SHP77 treated with DMSO at 0.1 percent for 48 hours (cell line): ENCODE measurements at regions not wholly inside any gene's neighbourhood (a gene's known extent, or its start where the extent isn't known, plus 50 kb on each side); places are given as distances from the start of the nearest gene placed in this dataset.

Experiments
- DNase-seq: peaks from one replicate; lab custom pipeline; 2025; lab: John Stamatoyannopoulos, UW

DNA sequence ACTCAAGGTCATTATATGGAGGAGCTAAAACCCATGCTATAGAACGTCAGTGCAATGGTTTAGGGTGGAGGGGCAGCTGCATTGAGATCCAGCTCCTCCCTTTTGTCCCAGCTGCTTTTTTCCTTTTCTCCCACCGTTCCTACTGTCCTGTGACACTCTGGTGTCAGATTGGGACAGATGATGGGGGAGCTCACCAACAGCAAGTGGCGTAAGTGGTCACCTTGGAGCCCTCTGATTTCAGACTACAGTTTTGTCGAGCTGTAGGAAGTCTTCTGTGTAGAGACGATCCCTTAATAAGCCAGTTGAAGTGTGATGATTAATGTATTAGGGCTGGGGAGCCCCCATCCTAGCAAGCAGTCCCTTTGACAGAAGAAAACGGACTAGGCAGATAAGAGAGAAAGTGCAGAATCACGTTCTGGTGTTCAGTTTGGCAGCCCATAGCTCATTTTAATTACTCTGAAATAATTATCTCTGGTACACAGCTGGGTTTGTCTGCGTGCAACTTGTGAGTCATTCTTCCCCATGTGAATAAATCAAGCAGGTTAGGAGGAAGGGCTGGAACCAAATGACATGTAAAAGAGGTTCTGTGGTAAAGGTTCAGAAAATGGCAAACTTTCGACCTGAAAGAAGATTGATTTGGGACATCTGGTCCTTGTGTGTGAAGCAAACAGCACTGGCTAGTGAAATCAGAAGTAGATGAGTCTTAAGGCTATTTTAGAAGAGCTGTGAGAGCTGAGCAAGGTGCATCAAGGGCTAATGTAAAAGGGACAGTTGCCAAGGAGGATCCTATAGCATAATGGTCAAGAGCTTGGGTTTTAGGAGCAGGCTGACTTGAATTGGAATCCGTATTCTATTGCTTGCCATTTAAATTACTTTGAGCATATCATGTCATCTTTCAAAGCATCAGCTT, 241.4 kb downstream of the EDEM1 start:
- no peak for DNase-seq

DNA sequence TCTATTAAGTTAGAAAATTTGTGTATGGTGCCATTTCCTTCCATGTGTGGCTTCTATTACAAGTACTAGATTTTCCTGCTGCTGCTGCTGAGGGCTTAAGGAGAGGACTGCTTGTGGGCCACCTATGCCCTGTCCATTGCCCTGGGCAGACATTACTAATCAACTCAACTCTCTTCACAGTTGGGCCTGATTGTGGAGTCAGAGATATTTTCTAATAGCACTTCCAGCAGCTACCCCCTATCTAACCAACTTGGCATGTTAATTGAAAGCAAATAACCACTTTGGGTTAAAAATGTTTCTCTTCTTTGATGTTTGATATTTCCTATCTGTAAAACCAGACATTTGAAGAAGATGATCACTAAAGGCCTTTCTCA, 242.0 kb downstream of the EDEM1 start:
- no peak for DNase-seq

DNA sequence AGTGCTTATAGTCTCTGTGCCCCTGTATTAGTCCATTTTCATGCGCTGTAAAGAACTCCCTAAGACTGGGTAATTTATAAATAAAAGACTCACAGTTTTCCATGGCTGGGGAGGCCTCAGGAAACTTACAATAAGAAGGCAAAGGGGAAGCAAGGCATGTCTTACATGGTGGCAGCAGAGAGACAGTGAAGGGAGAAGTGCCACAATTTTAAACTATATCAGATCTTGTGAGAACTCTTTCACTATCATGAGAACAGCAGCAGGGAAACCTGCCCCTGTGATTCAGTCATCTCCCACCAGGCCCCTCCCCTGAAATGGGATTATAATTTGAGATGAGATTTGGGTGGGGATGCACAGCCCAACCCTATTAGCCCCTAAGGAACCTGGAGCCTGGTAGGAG, 243.2 kb downstream of the EDEM1 start:
- no peak for DNase-seq

DNA sequence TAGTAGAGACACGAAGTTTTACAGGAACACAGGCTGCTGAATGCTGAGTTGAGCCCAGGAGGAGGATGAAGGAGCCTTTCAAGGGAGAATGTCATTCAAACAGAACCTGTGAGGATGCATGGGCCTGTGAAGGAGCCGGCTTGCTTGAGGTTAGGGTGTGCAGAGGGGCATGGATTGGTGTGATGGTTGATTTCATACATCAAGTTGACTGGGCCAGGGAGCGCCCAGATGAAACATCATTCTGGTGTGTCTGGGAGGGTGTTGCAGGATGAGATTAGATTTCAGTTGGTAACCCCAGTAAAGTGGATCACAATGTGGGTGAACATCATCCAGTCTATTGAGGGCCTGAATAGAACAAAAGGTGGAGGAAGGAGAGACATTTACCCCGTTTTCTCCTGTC, 243.6 kb downstream of the EDEM1 start:
- no peak for DNase-seq

DNA sequence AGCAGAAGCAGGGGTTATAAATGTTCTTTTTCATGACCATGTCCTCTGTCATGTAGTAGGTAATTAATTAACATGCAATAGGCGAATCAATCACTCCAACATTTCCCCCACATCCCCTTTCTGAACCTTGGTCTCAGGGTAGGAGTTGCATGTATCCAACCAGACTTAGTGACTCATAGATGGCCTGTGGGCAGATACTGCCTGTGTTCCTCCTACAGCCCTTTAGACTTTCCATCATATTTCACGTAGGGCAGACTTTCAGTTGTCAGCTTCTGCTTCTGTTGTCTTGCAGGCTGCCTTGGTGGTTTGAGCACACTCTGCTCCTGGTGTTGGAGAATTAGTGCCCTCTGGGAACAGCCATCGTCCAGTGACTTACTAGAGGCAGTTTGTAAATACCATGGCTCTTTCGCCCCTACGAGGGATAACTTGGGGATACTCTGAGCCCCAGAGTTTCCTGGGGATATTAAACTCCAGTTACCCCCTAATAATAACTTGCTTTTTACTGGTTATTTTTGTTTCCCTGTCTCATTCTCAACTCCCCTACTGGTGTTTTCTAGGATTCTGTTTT, 244.4 kb downstream of the EDEM1 start:
- no peak for DNase-seq

DNA sequence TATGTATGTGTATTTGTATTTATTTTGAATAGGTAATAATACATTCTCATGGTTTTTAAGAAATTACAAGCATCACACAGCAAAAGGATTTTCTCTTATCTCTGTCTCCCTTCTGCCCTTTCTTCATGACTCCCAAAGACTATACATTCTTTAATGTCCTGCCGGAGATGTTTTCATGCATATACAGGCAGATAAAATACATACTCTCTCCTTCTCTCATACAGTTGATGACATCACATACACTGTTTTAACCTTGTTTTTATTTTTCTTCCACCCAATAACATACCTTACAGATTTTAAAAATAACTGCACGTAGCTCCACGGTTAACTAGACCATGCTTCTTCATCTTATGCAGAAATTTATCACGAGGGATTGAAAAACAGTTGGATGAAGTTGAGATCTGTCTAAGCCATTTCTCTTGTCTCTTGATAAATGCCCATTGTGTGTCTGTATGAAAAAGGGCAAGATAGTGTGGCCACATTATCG, 249.8 kb downstream of the EDEM1 start:
- DNase-seq = no peak

DNA sequence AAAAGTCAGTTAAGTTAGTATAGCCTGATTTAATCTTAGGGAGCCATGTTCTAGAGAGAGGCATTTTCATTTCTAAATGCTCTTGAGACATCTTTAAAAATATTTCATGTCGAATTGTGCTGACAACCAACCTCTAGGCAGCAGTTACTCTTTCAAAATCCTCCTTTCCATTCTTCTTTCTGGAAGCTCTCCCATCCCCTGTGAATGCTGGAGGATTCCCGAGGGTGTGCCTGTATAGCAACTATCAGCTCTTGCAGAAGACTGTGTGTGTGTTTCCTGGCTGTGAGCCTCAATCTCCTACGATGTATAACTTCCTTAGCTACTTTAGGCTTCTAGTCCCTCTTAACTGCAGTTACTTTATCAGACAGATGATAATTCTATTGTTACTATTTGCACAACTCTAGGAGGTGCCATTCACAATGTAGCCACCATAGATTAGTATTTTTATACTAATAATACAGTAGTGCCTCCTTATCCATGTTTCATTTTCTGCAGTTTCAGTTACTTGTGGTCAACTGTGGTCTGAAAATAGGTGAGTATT, 250.3 kb downstream of the EDEM1 start:
- no peak for DNase-seq

DNA sequence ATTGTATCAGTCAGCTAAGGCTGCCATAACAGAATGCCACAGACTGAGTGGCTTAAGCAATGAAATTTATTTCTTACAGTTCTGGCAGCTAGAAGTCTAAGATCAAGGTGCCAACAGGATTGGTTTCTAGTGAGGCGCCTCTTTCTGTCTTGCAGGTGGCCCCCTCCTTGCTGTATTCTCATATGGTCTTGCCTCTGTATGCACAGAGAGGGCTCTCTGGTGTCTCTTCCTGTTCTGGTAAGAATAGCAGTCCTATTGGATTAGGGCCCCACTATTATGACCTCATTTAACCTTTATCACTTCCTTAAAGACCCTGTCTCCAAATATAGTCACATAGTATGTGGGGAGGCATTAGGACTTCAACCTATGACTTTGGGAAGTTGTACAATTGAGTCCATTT, 253.9 kb downstream of the EDEM1 start:
- DNase-seq = no peak

DNA sequence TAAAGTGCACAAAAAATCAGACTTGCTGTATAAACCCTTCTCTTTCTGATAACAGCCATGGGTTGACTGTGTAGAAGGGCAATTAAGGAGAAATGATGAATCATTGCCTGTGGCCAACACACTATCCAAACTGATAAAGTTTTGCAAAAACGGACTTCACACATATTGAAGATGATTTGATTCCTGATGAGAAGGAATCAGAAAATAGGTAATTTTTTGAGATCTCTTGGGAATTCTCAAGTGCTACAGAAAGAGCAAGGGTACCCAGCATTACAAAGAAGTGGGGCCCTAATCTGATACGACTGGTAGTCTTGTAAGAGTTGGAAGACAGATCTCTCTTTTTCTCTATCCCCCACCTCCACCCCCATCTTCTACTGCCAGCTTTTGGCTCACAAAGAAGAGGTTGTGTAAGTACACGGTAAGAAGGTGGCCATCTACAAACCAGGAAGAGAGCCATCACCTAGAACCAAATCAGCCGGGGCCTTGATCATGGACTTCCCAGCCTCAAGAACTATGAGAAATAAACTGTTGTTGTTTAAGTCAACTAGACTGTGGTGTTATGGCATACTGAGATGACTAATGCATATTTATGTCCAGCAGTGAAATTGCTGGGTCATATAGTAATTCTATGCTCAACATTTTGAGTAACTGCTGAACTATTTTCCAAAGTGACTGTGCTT, 254.7 kb downstream of the EDEM1 start:
- no peak for DNase-seq

DNA sequence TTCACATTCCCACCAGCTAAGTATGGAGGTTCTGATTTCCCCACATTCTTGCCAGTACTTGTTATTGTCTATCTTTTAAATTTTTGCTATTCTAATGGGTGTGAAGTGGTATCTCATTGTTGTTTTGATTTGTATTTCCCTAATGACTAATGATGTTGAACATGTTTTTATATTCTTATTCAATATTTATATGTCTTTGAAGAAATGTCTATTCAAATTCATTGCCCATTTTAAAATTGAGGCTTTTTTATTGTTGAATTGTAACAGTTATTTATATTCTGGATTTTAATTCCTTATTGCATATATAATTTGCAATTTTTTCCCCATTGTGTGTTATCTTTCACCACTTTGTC, 255.3 kb downstream of the EDEM1 start:
- no peak for DNase-seq

DNA sequence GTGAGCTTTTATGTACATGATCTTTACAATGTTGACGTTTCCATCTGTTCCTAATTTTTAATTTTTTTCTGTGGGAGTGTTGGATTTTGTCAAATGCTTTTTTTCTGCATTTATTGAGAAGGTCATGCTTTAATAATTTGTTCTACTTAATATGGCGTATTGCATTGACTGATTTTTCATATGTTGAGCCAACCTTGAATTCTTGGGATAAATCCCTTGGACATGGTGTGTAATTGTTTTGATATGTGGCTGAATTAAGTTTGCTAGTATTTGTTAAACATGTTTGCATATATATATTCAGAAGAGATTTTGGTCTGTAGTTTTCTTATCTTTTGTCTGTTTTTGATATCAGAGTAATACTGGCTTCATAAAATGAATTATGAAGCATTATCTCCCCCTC, 256.7 kb downstream of the EDEM1 start:
- no peak for DNase-seq

DNA sequence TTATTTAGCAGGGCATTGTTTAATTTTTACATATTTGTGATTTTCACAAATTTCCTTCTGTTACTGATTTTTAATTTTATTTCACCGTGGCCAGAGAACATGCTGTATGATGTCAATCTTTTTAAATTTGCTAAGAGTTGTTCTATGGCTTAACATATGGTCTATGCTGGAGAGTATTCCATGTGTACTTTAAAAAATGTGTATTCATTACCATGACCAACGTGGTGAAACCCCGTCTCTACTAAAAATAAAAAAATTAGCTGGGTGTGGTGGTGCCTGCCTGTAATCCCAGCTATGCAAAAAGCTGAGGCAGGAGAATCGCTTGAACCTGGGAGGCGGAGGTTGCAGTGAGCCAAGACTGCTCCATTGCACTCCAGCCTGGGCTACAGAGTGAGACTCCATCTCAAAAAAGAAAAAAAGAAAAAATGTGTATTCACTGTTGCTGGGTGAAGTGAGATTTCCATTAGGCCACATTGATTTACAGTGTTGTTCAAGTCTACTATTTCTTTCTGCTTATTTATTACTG, 258.2 kb downstream of the EDEM1 start:
- DNase-seq = no peak

DNA sequence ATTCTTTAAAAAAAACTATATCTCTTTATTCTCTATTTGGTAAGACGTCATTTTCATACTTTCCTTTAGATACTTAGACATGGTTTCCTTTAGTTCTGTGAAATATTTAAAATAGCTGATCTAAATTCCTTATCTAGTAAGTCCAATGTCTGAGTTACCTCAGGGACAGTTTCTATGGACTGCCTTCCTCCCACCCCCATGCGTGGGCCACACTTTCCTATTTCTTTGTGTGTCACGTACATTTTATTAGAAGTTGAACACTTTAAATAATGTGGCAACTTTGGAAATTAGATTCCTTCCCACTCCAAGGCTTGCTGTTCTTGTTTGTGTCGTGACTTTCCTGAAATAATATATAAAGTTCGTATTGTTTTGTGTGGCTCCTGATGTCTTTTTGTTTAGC, 260.7 kb downstream of the EDEM1 start:
- no peak for DNase-seq

DNA sequence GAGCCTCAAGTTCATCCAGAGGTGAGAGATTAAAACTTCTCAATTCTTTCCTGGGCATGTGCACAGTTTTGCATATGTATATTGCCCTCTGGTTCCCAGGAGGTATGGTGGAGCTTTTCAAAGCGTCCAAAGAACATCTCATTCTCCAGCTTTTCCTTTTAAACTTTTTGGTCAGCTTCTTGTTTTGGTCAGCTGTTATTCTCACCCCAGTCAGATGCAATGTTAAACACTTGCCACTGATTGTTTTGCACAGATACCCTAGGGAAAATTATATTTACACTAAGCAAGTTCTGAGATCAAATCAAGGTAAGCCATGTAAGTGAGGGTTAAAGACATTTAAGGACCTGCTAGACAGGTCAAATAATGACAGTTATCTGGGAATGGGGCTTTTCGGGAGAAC, 261.3 kb downstream of the EDEM1 start:
- no peak for DNase-seq

DNA sequence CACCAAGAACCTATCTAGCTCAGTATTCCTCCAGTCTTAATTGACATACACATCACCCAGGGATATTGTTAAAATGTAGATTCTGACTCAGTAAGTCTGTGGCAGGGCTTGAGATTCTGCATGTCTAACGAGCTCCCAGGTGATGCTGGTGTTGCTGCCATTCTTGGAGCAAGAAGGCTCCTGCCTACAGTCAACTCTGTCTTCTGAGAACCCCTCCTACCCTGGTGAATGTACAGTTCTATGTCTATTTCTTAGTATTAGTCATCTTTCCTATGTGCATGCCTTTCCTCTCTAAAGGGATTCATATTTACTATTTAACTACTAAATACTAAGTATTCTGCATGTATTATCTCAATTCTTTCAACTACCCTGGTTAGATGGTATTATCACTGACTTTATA, 268.7 kb downstream of the EDEM1 start:
- no peak for DNase-seq

DNA sequence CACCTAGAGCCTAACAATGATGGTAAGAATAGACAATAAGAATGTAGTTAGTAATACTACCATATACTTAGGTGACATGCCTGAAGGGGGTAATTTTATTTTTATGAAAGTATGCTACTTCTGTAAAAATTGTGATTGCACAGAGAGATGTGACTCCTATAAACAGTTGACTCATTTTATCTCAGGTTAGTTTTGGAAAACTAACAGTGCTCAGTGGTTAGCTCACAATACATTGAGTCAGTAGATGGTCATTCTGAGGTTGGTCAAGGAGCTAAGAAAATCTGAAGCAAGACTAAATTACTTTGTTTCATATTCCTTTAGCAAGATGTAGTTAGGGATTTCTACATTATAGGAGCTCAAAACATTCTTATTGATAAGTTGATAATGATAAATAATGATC, 271.0 kb downstream of the EDEM1 start:
- no peak for DNase-seq

DNA sequence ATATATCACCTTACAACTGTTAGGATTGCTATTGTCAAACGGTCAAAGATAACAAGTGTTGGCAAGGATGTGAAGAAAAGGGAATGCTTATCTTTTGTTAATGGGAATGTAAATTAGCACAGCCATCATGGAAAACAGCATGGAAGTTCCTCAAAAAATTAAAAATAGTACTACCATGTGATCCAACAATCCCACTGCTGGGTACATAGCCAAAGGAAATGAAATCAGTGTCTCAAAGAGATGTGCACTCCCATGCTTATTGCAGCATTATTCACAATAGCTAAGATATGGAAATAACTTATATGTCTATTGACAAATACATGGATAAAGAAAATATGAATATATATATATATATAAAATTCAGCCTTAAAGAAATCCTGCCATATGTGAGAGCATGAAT, 274.6 kb downstream of the EDEM1 start:
- DNase-seq = no peak

DNA sequence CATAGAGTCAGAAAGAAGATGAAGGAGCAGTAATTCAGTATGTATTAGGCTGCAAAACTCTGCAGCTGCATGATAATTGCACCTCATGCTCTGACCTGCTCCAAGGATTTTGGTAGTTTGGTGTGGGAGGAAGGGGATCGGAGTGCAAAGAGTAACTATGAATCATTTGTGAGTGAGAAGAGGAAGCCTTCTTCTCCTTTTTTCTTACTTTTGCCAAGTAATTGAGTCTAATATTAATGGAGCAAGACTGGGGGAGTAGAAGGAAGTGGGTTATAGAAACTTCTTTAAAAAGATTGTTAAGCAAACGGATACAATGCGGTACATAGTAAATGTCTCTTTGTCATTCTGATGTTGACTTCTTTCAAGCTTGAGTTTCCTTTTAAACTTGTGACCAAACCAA, 276.5 kb downstream of the EDEM1 start:
- no peak for DNase-seq

DNA sequence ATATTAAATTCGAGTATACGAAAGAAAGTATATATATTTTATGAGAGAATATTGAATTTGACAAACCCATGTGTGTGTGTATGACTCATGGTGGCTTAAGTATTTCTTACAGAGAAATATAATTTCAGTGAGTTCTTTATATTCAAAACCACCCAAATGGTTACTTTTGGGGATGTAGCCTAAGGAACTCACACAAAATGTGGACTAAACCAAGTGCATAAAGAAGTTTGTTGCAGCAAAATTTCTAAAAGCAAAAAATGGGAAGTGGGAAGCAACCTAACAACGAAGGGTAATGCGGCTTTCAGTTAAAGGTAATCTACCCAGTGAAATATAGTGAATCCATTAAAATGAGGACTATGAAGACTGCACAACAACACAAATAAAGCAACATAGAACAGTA, 277.1 kb downstream of the EDEM1 start:
- no peak for DNase-seq

DNA sequence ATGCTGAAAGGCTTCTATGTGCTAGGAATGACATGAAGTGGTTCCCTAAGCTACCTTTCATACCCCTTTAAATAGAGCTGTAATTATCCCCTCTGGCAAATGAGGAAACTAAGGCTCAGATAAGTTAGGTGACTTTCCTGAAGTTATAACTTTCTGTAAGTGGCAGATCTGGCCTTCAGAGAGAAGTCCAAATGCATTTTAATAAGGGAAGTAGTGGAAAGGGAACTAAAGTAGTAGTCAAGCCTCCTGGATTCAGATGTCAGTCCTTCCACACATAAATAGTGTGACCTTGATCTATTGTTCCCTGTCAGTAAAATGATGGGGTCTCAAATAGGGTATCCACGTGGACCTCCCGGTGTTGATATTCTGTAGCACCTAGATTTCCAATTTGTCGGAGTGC, 277.7 kb downstream of the EDEM1 start:
- no peak for DNase-seq

DNA sequence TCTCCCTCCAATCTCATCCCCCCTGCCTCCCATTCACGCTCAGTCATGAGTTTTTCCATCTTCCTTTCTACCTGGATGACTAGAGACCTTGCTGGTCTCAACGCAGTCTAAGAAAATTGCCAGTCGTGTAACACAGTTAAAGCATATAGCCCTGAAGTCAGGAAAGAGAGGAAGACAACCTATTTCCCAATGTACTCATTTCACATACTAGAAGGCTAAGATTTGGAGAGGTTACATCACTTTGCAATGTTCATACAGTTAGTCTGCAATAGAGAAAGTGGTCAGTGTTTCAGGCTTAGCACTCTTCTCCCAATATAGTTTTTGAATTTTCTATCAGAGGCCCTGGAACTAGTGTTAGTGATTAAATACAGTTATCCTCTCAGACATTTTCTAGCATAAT, 278.6 kb downstream of the EDEM1 start:
- no peak for DNase-seq

DNA sequence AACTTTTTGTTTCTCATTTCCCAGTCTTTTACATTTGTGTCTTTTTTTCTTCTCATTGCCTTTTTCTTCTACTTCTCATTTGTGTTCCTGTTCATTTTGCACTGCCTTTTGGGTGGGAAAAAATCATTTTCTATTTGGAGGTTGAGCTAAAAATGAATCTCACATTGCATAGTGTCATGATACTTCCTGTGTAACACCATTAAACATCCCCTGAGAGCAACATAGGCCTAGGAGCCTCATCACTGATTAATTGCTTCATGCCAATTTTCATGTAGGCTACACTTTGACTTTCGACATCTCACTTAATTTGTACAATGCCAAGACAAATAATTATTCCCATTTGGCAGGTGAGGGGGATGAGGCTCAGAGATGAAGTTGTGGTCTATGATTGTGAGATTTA, 279.2 kb downstream of the EDEM1 start:
- no peak for DNase-seq

DNA sequence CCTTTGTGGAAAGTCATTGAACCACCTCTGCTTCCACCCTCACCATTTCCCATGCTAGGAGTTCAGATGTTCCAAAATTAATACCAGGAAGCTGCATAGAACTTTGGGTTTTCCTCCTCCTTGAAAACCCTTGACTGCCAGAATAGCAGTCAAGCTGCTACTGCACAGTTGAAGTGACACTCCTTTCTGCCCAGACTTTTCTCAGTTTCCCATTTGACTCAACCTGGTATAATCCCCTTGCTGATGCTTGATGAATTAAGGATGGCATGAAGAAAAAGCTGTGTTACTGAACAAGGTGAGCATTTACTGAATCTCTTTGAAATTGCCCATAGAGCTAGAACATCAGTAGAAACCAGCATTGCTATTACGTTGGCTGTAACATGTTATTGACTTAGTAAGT, 286.0 kb downstream of the EDEM1 start:
- no peak for DNase-seq
